Mesodermal cell (in vitro differentiated cells): ENCODE measurements at regions not wholly inside any gene's neighbourhood (a gene's known extent, or its start where the extent isn't known, plus 50 kb on each side); places are given as distances from the start of the nearest gene placed in this dataset.

Experiments
- H3K27ac ChIP-seq: 2 replicates; pipeline ENCODE4 v1.7.0; 2013; ENCODE audit warnings: mild to moderate bottlenecking, low read depth, low read length, moderate library complexity; ENCODE audit not compliant: severe bottlenecking
- H3K36me3 ChIP-seq: 2 replicates; pipeline ENCODE4 v1.7.1; 2013; ENCODE audit warnings: mild to moderate bottlenecking, low read length, moderate library complexity; ENCODE audit not compliant: control insufficient read depth, insufficient read depth
- H3K4me1 ChIP-seq: one replicate; pipeline ENCODE4 v1.7.1; 2013; ENCODE audit warnings: mild to moderate bottlenecking, low read length; ENCODE audit not compliant: insufficient read depth, control insufficient read depth, poor library complexity, severe bottlenecking
- H3K4me3 ChIP-seq: 2 replicates; pipeline ENCODE4 v1.7.0; 2013; ENCODE audit warnings: low read length, control low read depth, mild to moderate bottlenecking; ENCODE audit not compliant: insufficient read depth, poor library complexity, severe bottlenecking; ENCODE audit errors: extremely low read depth
- H3K9me3 ChIP-seq: 2 replicates; pipeline ENCODE4 v1.7.1; 2013; ENCODE audit warnings: mild to moderate bottlenecking, low read length, moderate library complexity; ENCODE audit not compliant: control insufficient read depth
- WGBS, 2 experiments: methylation state at CpG; one replicate each; pipeline ENCODE4 v1.1.5; 2013; ENCODE audit warnings: missing lambda C conversion rate in 2 of 2; ENCODE audit not compliant: insufficient coverage in 2 of 2; 5-methylcytosine and 5-hydroxymethylcytosine counted together

GRCh38 chr17:72031219-72031884 lies 89.5 kb upstream of the SOX9 start:
- Histone ChIP-seq H3K9me3 (no peaks in the 10 kb centered on the region), H3K4me3 (no peak overlapping the region), H3K4me1 (no peaks in the 10 kb centered on the region), H3K27ac (no peak overlapping the region), H3K36me3 (no peaks in the 10 kb centered on the region)
- WGBS, 2 experiments, result 53 to 69% methylated on average over 4 to 5 of the region's 8 CpGs

DNA sequence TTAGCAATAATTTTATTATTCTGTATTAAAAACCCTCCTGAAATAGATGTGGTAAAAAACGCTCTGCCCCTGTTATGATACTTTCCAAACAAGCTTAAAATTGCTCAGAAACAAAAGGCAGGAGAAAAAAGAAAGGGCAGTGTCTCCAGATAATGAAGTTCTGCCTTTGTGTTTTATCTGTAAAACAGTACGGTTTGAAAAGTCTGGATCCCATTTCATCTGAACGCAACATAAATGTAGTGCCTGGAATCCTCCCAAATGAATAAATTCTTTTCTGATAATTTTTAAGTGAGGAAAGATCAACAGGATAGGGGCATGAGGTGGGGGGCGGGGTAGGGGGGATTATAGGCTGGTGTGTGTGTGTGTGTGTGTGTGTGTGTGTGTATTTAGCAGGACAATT lies 87.5 kb upstream of the SOX9 start:
- H3K4me1 ChIP-seq, result no peaks in the 10 kb centered on the region
- H3K9me3 ChIP-seq, result no peaks in the 10 kb centered on the region
- no peak overlapping the region for H3K4me3 ChIP-seq
- H3K27ac ChIP-seq, result no peak overlapping the region
- H3K36me3 ChIP-seq, result no peaks in the 10 kb centered on the region
- 92 to 100% methylated on average over 1 to 2 of the region's 4 CpGs for WGBS, 2 experiments

GRCh38 chr17:72034000-72034399 lies 86.8 kb upstream of the SOX9 start:
- no peak overlapping the region for H3K4me3 ChIP-seq
- no CpG with 5 or more reads among the region's 2 CpGs for WGBS, 2 experiments
- no peak overlapping the region for H3K27ac ChIP-seq
- no peaks in the 10 kb centered on the region for H3K4me1 ChIP-seq
- H3K9me3 ChIP-seq, result no peaks in the 10 kb centered on the region
- no peaks in the 10 kb centered on the region for H3K36me3 ChIP-seq

GRCh38 chr17:72038427-72038826 lies 82.4 kb upstream of the SOX9 start:
- H3K4me1 ChIP-seq, result no peaks in the 10 kb centered on the region
- H3K4me3 ChIP-seq, result no peak overlapping the region
- no peaks in the 10 kb centered on the region for H3K36me3 ChIP-seq
- H3K27ac ChIP-seq, result no peak overlapping the region
- no peaks in the 10 kb centered on the region for H3K9me3 ChIP-seq

GRCh38 chr17:72039490-72039889 lies 81.3 kb upstream of the SOX9 start:
- Histone ChIP-seq H3K36me3 (no peaks in the 10 kb centered on the region), H3K4me3 (no peak overlapping the region), H3K27ac (no peak overlapping the region), H3K4me1 (no peaks in the 10 kb centered on the region), H3K9me3 (no peaks in the 10 kb centered on the region)
- no CpG with 5 or more reads among the region's 2 CpGs for WGBS, 2 experiments

- WGBS, 2 experiments, result 90 to 94% methylated on average over 2 to 3 of the region's 3 CpGs
- Histone ChIP-seq H3K9me3 (no peaks in the 10 kb centered on the region), H3K27ac (no peak overlapping the region), H3K36me3 (no peaks in the 10 kb centered on the region), H3K4me3 (no peak overlapping the region), H3K4me1 (no peaks in the 10 kb centered on the region)
Observed at GRCh38 chr17:72046178-72046577, 74.6 kb upstream of the SOX9 start.

- H3K27ac ChIP-seq, result no peak overlapping the region
- H3K4me1 ChIP-seq, result no peaks in the 10 kb centered on the region
- no peaks in the 10 kb centered on the region for H3K9me3 ChIP-seq
- H3K4me3 ChIP-seq, result no peak overlapping the region
- no peaks in the 10 kb centered on the region for H3K36me3 ChIP-seq
- 88 to 92% methylated on average over 13 of the region's 14 CpGs for WGBS, 2 experiments
Observed at GRCh38 chr17:72046643-72047612, 73.9 kb upstream of the SOX9 start.

GRCh38 chr17:72049914-72050313 lies 70.9 kb upstream of the SOX9 start:
- H3K9me3 ChIP-seq, result no peaks in the 10 kb centered on the region
- WGBS, 2 experiments, result 100% methylated on average over 2 of the region's 2 CpGs
- H3K27ac ChIP-seq, result no peak overlapping the region
- H3K36me3 ChIP-seq, result no peaks in the 10 kb centered on the region
- H3K4me1 ChIP-seq, result no peaks in the 10 kb centered on the region
- H3K4me3 ChIP-seq, result no peak overlapping the region

GRCh38 chr17:72053036-72053435 lies 67.8 kb upstream of the SOX9 start:
- H3K9me3 ChIP-seq, result no peaks in the 10 kb centered on the region
- no peak overlapping the region for H3K27ac ChIP-seq
- H3K36me3 ChIP-seq, result no peaks in the 10 kb centered on the region
- H3K4me3 ChIP-seq, result no peak overlapping the region
- no peaks in the 10 kb centered on the region for H3K4me1 ChIP-seq
- WGBS, 2 experiments, result 68 to 80% methylated on average over 4 to 7 of the region's 11 CpGs

GRCh38 chr17:72053449-72053848 lies 67.4 kb upstream of the SOX9 start:
- Histone ChIP-seq H3K27ac (no peak overlapping the region), H3K36me3 (no peaks in the 10 kb centered on the region), H3K4me1 (no peaks in the 10 kb centered on the region), H3K9me3 (no peaks in the 10 kb centered on the region), H3K4me3 (no peak overlapping the region)
- 72 to 75% methylated on average over 5 to 8 of the region's 12 CpGs for WGBS, 2 experiments

DNA sequence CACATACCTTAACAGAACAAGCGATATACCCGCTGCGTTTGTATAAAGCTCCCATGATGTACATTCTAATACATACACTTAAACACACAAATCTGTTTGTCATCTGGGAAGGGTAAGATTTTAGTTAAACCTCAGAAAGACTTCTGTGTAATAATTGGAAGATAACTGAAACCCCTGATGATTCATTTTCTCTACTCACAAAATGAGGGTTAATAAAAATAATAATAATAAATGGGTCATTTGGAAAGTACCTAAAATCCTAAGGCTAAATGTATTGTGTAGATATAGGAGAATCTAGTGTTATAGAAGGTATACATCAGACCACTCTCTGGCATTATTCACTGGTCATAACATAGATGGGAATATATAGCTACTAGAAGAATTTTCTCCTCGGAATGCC lies 64.7 kb upstream of the SOX9 start:
- no peak overlapping the region for H3K4me3 ChIP-seq
- no peaks in the 10 kb centered on the region for H3K4me1 ChIP-seq
- no peaks in the 10 kb centered on the region for H3K9me3 ChIP-seq
- no peak overlapping the region for H3K27ac ChIP-seq
- WGBS, 2 experiments, result 94% methylated on average over 3 of the region's 4 CpGs; no CpG with 5 or more reads in 1 of the 2 experiments
- H3K36me3 ChIP-seq, result no peaks in the 10 kb centered on the region
